Stimulated activated CD8-positive, alpha-beta memory T cell treated with anti-CD3 and anti-CD28 coated beads, Interleukin-15, amount 100 ng/mL, for 48 hours (primary cell): ENCODE measurements at regions not wholly inside any gene's neighbourhood (a gene's known extent, or its start where the extent isn't known, plus 50 kb on each side); places are given as distances from the start of the nearest gene placed in this dataset.

Source experiments
- DNase-seq, 2 donors: peaks; one replicate each; pipeline ENCODE4 v3.0.0-alpha.2; 2020; ENCODE audit warnings: low read depth in 2 of 2

GRCh38 chr3:132236701-132237651 lies 80.2 kb upstream of the ACP3 start:
- no peak for DNase-seq

- DNase-seq, result no peak
These were observed 79.6 kb upstream of the ACP3 start for GRCh38 chr3:132237652-132238032.

GRCh38 chr3:132239587-132239986 lies 77.6 kb upstream of the ACP3 start:
- DNase-seq, result no peak

GRCh38 chr3:132241776-132242514 lies 75.3 kb upstream of the ACP3 start:
- no peak for DNase-seq

- DNase-seq, result no peak
These were observed 74.4 kb upstream of the ACP3 start for GRCh38 chr3:132242790-132243189.

- DNase-seq, result no peak
These were observed 71.6 kb upstream of the ACP3 start for GRCh38 chr3:132245552-132246142.

DNA sequence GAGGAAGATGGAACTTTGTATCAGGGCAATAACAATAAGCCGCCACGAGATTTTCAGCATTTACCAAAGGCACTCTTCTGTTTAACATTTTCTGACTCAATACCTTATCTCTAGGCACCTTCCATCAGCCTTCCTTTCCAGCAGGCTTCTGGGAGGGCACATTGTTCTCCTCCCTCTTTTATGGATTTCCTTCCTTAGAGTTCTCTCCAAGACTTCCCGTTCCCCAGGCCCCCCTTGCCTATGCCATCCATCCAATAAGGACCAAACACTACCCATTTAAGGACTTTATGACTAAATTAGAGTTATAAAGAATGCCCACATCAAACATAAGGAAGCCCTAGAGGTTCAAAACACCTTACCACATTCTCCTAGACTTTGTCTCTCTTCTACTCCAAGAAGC lies 71.0 kb upstream of the ACP3 start:
- no peak for DNase-seq

GRCh38 chr3:132247211-132247610 lies 70.0 kb upstream of the ACP3 start:
- DNase-seq, result no peak

- DNase-seq, result no peak
These were observed 68.7 kb upstream of the ACP3 start for GRCh38 chr3:132248490-132248889.

GRCh38 chr3:132253262-132253878 lies 63.8 kb upstream of the ACP3 start:
- no peak for DNase-seq

DNA sequence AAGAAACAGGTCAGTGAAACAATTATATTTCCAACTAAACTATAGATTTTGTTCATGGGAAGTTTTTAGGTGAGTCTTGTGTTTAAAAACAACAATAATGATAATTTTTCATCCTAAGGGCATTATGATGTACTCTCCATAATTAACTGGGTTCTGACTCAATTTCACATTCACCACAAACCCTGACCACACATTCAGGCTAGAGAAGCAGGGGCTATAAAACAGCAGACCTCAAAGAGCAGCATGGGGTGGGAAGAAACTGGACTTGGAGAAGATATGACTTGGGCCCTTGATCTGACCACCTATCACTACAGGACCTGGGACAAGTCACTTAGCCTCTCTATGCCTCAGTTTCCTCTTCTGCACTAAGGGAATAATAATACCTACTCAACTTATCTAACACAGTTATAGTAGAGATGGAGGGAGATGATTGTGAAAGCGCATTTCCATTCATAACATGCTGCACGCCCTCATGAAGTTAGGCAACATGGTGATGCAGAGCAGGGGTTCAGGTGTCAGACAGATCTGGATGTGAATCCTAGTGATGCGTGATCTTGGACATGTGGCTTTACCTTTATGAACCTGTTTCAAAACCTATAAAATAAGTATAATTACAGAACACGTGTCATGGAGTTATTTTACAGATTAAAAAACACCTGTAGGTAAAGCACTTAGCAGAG lies 63.0 kb upstream of the ACP3 start:
- DNase-seq, result no peak

DNA sequence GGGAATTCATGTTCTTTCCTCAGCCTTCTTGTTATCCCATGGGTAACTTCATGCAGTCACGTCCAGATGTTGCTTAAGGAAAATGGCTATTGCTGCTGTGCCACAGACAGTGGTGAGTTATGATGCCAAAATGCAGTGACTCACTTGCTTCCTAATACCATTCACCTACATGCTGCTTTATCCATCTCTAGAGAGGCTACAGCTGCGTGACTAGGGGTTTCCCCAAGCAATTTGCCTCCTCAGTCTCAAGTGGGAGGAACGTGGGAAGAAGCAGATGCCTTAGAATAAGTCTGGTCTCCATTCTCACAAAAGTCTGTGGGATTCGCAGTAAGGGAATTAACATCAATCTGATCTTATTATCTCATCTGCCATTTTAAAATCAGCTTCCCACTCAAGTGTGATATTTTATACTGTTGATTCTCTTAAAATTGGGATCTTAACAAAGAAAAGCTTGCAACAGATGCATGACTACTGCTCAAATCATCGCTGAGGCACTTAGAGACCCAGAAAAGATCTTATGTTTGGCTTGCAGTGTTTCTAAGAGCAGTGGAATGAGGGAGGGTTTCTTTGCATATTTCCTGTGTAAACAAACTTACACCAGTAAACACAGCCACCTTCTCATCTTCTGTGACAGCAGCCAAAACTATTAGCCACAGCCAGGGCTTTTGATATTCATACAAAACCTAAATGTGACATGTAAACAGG lies 62.0 kb upstream of the ACP3 start:
- no peak for DNase-seq

DNA sequence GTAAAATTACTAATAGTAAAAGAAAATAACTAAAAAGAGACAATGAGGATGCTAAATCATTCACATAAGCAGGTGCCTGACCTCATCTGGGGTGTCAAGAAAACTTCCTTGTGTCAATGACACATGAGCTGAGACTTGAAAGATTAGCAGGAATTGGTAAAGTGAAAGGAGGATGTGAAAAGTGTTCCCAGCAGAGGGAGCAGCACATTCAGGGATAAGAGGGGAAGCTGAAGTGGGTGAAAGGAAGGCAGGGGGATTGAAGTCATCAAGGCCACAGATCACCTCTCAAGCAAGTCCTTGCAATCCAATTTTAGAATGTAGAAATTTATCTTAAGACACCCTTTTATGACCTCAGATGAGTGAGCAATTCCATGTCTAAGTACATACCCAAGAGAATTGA lies 60.2 kb upstream of the ACP3 start:
- no peak for DNase-seq

DNA sequence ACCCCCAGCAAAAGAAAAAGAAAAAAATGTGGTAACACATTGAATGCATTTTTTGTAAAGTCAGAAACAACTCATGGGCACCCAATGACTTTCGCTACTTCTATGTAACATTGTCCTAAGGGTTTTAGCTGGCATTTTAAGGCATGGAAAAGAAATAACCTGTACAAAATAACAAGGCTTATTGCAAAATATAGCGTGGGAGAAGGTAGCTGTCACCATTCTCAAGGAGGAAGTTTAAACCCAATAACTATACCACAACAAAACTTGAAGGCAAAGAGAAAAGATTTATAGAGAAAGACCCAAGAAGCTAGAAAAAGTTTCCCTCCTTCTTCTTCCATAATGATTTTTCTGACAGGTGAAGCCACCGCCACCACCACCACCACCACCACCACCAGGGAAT lies 55.7 kb upstream of the ACP3 start:
- DNase-seq, result no peak

GRCh38 chr3:132262305-132262704 lies 54.9 kb upstream of the ACP3 start:
- DNase-seq, result no peak

DNA sequence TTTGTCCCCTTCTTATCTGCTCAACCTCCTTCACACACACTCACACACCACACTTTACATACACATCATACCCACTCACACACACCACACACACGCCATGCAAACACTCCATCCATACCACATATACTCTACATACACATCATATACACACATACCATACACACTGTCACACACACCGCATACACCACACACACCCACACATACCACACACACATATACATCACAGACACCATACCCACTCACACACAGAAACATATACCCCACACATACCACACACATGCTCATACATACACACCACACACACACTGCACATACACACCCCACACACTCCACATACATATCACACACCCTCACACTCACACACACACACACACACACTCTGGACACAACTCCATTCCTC lies 54.3 kb upstream of the ACP3 start:
- no peak for DNase-seq

GRCh38 chr3:132265028-132265427 lies 52.2 kb upstream of the ACP3 start:
- DNase-seq, result no peak

DNA sequence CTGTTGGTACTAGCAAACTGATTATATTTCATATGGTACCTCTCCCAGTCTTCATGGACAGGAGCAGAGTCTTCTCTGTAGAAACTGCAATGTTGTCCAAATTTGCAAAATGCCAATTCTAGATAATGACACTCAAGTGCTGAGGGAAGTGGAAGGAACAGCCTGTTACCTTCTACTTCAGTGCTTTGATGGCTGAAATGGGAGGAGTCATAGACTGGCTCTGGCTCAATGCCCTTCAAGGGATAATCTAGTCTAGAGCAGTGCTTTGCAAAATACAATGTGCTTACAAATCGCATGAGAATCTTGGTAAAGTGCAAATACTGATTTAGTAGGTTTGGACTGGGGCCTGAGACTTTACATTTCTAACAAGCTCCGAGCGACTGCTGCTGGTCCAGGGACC lies 51.7 kb upstream of the ACP3 start:
- no peak for DNase-seq

DNA sequence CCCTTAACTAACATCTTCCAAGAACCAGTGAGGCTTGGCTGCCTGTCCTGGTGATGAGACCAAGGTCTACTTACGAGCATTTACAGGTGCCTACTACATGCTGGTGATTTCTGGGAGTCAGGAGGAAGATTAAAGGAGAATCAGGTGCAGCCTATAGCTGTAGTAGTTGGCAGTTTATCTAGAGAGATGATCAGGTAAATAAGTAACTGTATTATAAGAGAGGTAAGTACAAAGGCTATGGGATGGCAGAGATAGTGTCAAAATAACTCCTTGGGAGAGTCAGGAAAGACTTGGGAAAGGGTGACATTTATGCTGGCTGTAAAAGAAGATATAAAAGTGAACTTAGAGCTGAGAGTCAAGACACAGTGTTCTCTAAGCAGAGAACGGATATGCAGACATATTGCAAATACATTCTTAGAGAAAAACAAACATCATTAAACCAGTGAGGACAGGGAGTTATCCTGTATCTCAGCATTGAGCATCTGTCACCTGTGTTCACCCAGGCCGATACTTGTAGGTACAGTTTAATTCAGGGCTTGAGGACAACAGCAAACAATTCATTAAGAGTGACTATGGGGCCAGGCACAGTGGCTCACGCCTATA lies 49.7 kb upstream of the ACP3 start:
- no peak for DNase-seq
